ENCODE measurements at regions not wholly inside any gene's neighbourhood (a gene's known extent, or its start where the extent isn't known, plus 50 kb on each side); places are given as distances from the start of the nearest gene placed in this dataset.

DNA sequence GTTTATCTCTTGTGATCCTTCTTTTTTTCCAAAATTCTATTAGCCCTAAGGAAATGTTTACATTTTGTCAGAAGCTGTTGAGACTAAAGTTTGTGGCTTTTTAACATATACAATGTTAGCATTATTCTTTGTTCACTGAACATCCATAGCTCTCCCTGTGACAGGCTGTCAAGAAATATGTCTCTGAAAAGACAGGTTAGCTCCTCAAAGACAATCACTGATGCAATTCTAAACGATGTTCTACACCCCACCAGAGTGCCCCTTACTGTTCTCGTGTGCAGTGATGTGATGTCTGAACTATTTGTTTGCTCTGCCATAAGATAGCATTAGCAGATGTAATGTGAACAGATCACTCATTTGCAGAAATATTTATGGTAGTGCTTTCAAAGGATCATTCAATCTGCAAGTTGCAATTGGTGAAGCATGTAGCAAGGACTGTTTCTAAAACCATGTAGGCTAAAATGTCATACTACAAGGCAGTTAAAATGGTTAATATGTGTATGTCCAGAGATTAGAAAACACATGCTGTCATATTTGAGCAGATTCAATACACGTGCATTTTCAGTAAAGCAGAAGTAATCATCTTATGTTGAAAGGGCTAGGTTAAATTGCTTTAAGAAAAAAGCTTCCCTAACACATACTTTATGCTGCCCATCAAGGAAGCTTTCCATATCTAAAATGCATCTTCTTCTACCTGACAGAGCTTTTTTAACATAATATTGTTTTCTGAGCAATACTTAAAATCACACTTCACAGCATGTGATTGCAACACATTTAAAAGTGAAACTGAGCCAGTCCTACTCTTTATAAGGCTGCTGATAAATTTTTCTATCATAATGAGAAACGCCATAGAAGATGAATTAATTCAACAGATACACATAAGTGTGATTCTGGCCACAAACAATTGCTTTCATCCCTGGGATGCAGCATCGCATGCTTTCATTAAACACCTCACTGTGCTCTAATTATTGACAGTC is 285.7 kb upstream of the UBE2E3 start:
- no peak for TF ChIP-seq GATA2 (IDR thresholded peaks at IDR 0.05; ENCODE audit: low read depth, low read length)
- no peak for TF ChIP-seq GATA3 (IDR thresholded peaks at IDR 0.05; ENCODE audit: low read depth, low read length)
